PFSK-1 (cell line): ENCODE measurements at regions not wholly inside any gene's neighbourhood (a gene's known extent, or its start where the extent isn't known, plus 50 kb on each side); places are given as distances from the start of the nearest gene placed in this dataset.

Experiments used
- POLR2AphosphoS5 ChIP-seq: IDR thresholded peaks from 2 replicates; pipeline ENCODE4 v1.6.1; 2012; ENCODE audit warnings: low read depth, mild to moderate bottlenecking, control low read depth, low read length, moderate library complexity
- REST ChIP-seq, 2 experiments: IDR thresholded peaks; 2 replicates each; pipeline versions ENCODE4 v1.6.1 to v1.8.0; 2011 to 2012; ENCODE audit warnings: low read depth in 2 of 2, low read length in 2 of 2, control low read depth in 1 of 2, inconsistent platforms in 1 of 2, mild to moderate bottlenecking in 1 of 2, moderate library complexity in 1 of 2; ENCODE audit not compliant: insufficient read depth in 1 of 2
- SIN3A ChIP-seq: IDR thresholded peaks from 2 replicates; pipeline ENCODE4 v1.6.1; 2012; ENCODE audit warnings: mild to moderate bottlenecking, low read length, moderate library complexity, borderline replicate concordance; ENCODE audit not compliant: insufficient read depth

DNA sequence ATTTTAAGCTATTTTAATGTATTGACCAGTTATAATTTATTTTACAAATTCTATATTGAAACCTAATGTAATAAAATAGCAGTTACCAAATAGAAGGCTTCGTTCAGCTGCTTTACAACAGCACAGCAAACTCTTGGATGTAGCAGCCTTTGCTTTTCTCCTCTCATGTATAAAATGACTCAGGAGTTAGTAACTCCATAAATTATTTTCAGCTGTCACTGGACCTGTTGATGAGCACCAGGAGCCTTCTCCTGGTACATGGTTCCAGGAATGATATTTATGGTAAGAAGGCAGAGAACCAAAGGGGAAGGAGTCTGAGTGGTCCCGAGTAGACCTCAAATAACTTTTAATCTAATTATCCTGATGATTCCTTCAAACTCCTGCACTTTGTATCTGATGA, 256.4 kb upstream of the NETO1 start:
- TF ChIP-seq POLR2AphosphoS5: no peak
- no peak for TF ChIP-seq SIN3A
- TF ChIP-seq REST (IDR thresholded peaks at IDR 0.05; ENCODE audit: insufficient read depth in 1 of 2, low read depth in 2 of 2, low read length in 2 of 2): no peak
